Fibroblast of mammary gland (primary cell): ENCODE measurements at regions not wholly inside any gene's neighbourhood (a gene's known extent, or its start where the extent isn't known, plus 50 kb on each side); places are given as distances from the start of the nearest gene placed in this dataset.
A peak's percentile ranks its signal among the peaks of the same experiment; 100 is the strongest.

ENCODE experiments used
- DNase-seq: peaks from one replicate; pipeline ENCODE4 v3.0.0-alpha.2; 2010; ENCODE audit warnings: low read depth
- H3K4me3 ChIP-seq: 2 replicates; pipeline ENCODE4 v1.5.1; 2011; ENCODE audit warnings: low read depth, mild to moderate bottlenecking, low read length, moderate library complexity; ENCODE audit not compliant: control insufficient read depth
- TF ChIP-seq, protein P1 (sequence below): conservative IDR thresholded peaks from 2 replicates; pipeline ENCODE4 v1.5.1; 2011; ENCODE audit warnings: low read depth, low read length, inconsistent platforms; ENCODE audit not compliant: control insufficient read depth, insufficient read depth

DNA sequence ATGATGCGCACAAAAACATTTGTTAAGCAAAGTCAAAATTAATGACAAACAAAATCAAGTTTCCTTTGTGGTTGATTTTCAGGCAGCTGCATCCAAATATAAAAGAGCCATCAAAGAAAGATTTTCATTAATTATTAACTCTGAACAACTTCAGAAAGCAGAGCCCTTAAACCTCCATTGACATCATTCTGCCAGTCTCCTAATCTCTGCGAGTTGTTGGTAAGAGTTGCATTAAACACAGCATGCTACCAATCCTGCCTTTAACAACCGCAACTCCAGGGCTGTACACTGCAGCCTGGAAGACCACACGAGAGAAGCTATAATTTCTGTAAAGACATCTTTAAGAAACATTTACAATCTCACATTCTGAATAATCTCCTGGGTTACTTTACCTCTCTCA, 204.6 kb downstream of the NR2F2 start:
- TF ChIP-seq, protein P1, sequence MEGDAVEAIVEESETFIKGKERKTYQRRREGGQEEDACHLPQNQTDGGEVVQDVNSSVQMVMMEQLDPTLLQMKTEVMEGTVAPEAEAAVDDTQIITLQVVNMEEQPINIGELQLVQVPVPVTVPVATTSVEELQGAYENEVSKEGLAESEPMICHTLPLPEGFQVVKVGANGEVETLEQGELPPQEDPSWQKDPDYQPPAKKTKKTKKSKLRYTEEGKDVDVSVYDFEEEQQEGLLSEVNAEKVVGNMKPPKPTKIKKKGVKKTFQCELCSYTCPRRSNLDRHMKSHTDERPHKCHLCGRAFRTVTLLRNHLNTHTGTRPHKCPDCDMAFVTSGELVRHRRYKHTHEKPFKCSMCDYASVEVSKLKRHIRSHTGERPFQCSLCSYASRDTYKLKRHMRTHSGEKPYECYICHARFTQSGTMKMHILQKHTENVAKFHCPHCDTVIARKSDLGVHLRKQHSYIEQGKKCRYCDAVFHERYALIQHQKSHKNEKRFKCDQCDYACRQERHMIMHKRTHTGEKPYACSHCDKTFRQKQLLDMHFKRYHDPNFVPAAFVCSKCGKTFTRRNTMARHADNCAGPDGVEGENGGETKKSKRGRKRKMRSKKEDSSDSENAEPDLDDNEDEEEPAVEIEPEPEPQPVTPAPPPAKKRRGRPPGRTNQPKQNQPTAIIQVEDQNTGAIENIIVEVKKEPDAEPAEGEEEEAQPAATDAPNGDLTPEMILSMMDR = no peak
- no peak for DNase-seq
- H3K4me3 ChIP-seq = no peak overlapping the region

DNA sequence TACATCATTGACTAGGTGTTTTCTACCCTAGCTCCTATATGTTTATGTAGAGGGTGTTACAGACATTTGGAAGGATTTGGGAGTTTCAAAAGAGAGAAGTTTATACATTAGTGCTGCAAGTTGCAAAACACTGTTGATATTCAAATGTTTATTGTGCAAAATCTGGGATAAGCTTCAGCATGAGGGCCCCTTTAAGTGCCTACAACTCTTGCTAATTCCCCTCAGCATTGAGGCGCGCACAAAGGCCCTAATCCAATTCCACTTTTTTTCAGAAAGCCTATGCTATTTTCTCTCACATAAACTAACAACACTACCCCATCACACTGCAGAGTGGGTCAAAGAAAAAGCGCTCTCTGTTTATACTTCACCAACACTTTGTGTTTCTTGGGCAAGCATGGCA, 208.0 kb downstream of the NR2F2 start:
- H3K4me3 ChIP-seq = no peak overlapping the region
- no peak for DNase-seq
- TF ChIP-seq, protein P1 = no peak

DNA sequence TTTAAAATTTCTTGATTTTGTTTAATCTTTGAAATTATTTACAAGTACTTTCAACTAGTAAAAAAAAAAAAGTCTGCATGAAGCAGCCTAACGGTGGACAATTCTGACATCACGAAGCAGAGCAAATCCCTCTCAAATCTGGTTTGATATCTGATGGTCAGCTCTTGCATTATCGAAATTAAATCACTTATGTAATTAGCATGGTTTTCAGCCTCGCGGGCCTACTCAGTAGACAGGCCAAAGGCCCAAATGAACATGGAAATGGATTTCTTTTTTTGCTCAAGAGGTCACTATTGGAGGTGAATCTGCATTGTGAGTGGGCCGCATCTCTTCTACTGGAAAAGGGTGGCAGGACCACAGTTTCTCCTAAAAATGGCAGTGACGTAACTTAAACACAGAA, 209.8 kb downstream of the NR2F2 start:
- TF ChIP-seq, protein P1 = no peak
- DNase-seq = no peak
- no peak overlapping the region for H3K4me3 ChIP-seq

- DNase-seq = no peak
- TF ChIP-seq, protein P1 = no peak
- H3K4me3 ChIP-seq = no peak overlapping the region
Measured at GRCh38 chr15:96542130-96542770, 211.8 kb downstream of the NR2F2 start.

GRCh38 chr15:96544162-96544756, 213.8 kb downstream of the NR2F2 start:
- TF ChIP-seq, protein P1 = no peak
- no peak for DNase-seq
- H3K4me3 ChIP-seq = no peak overlapping the region

GRCh38 chr15:96549136-96549535, 218.6 kb downstream of the NR2F2 start:
- TF ChIP-seq, protein P1 = no peak
- no peak overlapping the region for H3K4me3 ChIP-seq
- DNase-seq = no peak

DNA sequence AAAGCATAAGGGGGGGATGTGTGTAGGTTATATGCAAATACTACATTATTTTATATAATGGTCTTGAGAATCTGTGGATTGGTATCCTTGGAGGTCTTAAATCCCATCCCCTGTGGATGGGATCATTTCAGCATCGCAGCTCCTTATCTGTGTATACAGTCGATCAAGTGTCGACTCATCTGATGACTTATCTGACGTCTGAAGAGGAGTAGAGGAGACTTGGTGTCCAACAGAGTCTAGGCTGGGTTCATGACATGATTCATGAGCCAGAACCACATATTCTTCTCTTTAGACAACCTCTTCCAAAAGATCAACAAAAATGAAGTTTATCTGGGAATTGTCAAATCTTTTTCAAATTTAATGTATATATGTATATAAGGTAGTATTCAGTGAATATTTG, 220.7 kb downstream of the NR2F2 start:
- TF ChIP-seq, protein P1 = no peak

More for the DNA sequence above, 220.7 kb downstream of the NR2F2 start:
- peak; percentile 7 for DNase-seq
- H3K4me3 ChIP-seq = no peak overlapping the region
